SKM-1 treated with dmso at 0.1 percent for 144 hours (cell line): ENCODE measurements at regions not wholly inside any gene's neighbourhood (a gene's known extent, or its start where the extent isn't known, plus 50 kb on each side); places are given as distances from the start of the nearest gene placed in this dataset.
"Not testable (repeated sequence)": the region's sequence is repeated elsewhere in the genome, so short reads cannot be mapped to it uniquely, and the experiment has no call there.

Experiments used
- DNase-seq: peaks from one replicate; lab custom pipeline; 2025; ENCODE audit not compliant: unreplicated experiment; lab: John Stamatoyannopoulos, UW

GRCh38 chr9:22829236-22829635, 382.6 kb downstream of the DMRTA1 start:
- DNase-seq: no peak

- no peak for DNase-seq
These were observed 391.6 kb downstream of the DMRTA1 start for GRCh38 chr9:22838266-22838665.

GRCh38 chr9:22840641-22841040, 394.0 kb downstream of the DMRTA1 start:
- no peak for DNase-seq

GRCh38 chr9:22845243-22845642, 398.6 kb downstream of the DMRTA1 start:
- DNase-seq: not testable (repeated sequence)

GRCh38 chr9:22855980-22856379, 409.4 kb downstream of the DMRTA1 start:
- no peak for DNase-seq

GRCh38 chr9:22857316-22857715, 410.7 kb downstream of the DMRTA1 start:
- DNase-seq: no peak

GRCh38 chr9:22863106-22863505, 416.5 kb downstream of the DMRTA1 start:
- DNase-seq: no peak

GRCh38 chr9:22863736-22864135, 417.1 kb downstream of the DMRTA1 start:
- no peak for DNase-seq

GRCh38 chr9:22893196-22893843, 446.7 kb downstream of the DMRTA1 start:
- DNase-seq: no peak

GRCh38 chr9:22898591-22898990, 452.0 kb downstream of the DMRTA1 start:
- no peak for DNase-seq

GRCh38 chr9:22911632-22912031, 465.0 kb downstream of the DMRTA1 start:
- no peak for DNase-seq

- no peak for DNase-seq
These were observed 466.4 kb downstream of the DMRTA1 start for GRCh38 chr9:22913026-22913425.

- DNase-seq: no peak
These were observed 466.9 kb downstream of the DMRTA1 start for GRCh38 chr9:22913518-22913917.

- no peak for DNase-seq
These were observed 469.5 kb downstream of the DMRTA1 start for GRCh38 chr9:22916148-22916547.

- DNase-seq: no peak
These were observed 472.8 kb downstream of the DMRTA1 start for GRCh38 chr9:22919423-22919822.

GRCh38 chr9:22921742-22922141, 475.1 kb downstream of the DMRTA1 start:
- no peak for DNase-seq

- no peak for DNase-seq
These were observed 475.6 kb downstream of the DMRTA1 start for GRCh38 chr9:22922222-22922621.

GRCh38 chr9:22954550-22954949, 507.9 kb downstream of the DMRTA1 start:
- no peak for DNase-seq

GRCh38 chr9:22954964-22955363, 508.3 kb downstream of the DMRTA1 start:
- no peak for DNase-seq

- DNase-seq: no peak
These were observed 522.8 kb downstream of the DMRTA1 start for GRCh38 chr9:22969350-22969979.

- no peak for DNase-seq
These were observed 523.9 kb downstream of the DMRTA1 start for GRCh38 chr9:22970434-22970975.

- DNase-seq: no peak
These were observed 529.3 kb downstream of the DMRTA1 start for GRCh38 chr9:22975951-22976350.

- no peak for DNase-seq
These were observed 529.8 kb downstream of the DMRTA1 start for GRCh38 chr9:22976454-22976853.
